Activated T-cell treated with anti-CD3 and anti-CD28 coated beads, Interleukin-2, amount 50 U/mL, for 48 hours (primary cell): ENCODE measurements at regions not wholly inside any gene's neighbourhood (a gene's known extent, or its start where the extent isn't known, plus 50 kb on each side); places are given as distances from the start of the nearest gene placed in this dataset.

Experiments used
- DNase-seq, 2 experiments: peaks; one replicate each; pipeline ENCODE4 v3.0.0-alpha.2; 2020

DNA sequence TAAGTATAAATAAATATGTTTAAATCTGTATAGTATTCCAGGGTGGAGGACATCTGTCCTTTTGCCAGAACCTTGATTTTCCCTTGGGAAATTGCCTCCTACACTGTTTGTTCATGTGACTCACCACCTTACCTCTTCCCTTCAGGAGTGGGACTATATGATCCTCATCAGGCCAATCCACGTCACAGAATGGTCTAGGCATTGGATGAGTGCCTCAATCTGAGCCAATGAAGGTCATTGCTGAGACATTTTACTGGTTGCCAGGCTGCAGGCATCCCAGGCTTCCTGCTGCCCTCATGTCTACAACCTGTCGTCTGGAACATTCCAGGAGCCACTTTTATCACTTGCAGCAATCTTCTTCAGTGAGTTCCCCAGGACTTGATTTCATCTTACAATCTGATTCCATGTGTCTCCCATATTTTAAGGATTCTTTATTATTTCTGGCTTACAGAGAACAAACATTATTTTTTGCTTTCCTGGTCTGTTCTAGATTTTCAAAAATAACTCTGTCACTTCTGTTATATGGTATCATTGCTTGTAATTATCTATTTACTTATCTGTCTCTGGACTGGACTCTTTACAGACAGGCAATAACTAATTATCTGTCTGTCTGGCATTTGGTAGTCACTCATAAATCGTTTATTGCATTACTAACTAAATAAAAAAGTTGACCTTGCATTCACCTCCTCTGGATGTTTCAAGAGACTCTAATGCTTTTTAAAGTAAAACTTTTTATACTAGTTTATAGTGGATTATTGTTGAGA is 107.3 kb upstream of the APC start:
- DNase-seq: no peak

DNA sequence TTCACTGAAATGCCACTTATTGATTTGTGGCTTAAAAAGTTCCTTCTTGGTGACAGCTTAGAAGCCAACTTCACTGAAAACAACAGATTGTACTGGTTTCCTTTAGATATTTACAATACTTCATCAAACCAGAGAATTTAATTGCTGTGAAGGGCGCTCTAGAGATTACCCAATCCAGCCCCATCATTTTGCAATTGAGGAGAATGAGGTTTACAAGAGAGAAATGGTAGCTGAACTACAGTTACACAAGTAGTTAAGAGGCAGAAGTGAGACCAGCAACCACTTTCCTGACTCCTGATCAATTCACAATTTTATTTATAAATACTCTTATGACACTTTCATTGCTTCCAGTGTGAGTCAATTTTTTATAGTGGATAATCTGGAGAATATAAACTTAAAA is 103.5 kb upstream of the APC start:
- DNase-seq: no peak

DNA sequence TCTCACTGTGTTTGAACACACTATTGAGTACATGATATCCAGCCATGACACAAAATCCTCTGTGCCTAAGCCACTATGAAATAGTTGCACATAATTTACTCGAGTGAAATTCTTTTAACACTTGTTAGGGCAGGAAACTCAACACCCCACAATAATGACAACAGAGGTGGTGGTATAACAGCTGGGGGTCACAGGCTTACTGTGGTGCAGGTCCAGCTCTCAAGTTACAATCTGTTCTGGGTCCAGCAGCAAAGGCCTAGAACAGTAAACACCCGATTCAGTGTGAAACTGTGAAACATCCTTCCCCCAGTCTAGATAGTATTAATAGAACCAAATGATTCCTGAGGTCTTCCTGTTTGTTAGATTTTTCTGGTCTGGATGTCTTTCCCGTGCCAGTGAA is 102.9 kb upstream of the APC start:
- DNase-seq: no peak

DNA sequence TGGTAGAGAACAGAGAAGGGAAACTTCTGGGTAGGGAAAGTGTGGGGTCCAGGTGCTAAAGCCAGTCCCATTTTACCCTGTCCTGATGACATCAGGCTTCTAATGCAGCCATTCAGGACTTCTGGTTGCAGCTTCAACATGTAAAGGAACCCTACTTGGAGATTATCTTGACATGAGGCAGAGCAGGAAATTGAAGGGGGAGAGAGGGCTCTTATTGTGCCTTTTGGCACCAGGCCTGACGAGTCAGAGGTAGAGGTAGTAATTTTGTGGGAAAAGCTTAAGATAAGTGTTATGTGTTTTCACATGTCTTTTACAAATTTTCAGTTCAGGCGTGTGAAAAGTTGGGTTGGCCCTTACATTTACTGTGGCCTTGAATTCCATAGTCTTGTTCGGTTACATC is 102.4 kb upstream of the APC start:
- no peak for DNase-seq

DNA sequence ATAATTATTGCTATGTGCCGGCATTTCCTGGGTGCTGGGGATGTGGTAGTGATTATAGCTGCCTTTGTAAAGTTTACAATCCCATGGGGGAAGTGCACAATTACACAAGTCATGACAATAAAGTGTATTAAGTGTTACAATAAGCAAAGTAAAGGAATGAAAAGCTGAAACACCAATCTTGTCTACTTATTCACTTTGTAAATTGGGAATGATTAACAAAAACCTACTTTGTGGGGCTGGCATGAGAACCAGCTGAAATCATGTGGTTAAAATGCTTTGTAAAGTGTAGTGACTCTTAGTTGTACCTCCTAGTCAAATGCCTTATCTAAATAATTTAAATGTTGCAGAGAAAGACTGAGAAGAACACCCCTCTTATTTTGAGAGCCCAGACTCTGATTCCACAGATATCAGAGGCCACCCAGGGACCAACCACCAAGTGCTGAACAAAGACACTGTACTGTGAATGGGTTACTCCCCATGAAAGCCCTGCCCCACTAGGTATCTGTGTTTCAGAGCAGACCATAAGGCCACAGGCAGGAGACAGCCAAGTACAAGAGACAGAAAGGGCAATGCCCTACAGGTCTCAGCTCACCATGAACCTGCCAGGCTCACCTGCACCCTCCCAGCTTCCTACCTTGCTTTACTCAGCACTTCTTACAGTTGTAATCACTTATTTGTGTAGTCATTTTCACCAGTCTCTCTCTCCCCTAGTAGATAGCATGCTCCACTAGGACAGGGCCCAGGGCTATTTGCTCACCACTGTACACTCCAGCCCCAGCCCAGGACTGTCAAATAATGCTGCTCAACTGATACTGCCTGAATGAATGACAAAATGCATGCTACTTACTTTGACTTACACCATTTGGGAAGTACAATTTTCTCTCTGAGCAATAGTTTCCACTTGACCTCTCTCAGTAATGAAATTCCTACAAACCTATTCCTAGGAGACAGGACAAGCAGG is 101.6 kb upstream of the APC start:
- DNase-seq: no peak

DNA sequence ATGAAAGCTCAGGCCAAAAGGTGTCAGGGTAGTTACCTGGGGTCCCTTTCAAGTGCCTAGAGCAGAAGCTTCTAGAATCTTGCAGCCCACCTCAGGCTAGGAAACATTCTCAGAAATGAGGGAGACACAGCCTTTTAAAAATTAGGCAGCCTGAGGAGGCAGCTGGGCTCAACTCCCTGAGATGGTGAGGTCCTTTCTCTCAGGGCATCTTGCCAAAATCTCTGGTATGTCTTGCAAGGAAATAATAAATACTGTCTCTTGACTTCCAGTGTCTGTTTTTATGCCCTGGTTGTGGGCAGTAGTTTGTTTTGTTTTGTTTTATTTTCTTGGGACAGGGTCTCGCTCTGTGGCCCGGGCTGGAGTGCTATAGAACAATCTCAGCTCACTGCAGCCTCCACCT is 100.9 kb upstream of the APC start:
- no peak for DNase-seq

DNA sequence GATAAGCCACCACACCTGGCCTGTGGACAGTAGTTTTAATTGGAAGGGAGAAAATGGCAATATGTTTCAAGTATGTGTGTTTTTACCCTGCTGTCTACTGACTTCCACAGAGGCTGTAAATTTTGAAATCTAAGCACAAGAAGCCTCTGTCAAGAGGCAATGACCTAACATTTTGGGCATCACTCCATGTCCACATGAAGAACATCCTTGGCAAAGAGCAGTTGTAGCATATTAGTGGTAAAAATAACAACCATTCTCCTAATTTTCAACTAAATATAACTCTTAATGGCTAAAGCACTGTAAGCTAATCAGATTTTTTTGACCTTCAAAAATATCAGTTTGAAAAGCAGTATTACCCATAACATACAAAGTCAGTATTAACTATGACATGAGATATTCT is 100.3 kb upstream of the APC start:
- DNase-seq: no peak

DNA sequence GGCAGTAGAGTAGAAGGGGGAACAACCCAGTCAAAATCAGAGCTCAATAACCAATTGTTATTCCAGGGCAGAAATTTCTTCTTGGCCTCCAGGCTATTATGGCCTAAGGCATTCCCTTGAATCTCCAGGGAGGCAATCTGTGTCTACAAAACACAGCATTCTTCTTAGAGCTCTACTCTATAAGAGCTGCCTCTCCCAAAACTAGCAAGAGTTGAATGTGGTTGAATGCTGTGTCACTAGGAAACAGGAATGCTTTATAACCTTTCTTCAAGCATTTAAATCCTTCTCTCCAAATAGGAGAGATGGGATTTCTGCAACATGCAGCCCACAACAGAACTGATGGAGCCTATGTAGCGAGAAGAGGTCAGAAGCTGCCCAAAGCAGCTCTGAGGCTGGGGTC is 97.1 kb upstream of the APC start:
- no peak for DNase-seq

DNA sequence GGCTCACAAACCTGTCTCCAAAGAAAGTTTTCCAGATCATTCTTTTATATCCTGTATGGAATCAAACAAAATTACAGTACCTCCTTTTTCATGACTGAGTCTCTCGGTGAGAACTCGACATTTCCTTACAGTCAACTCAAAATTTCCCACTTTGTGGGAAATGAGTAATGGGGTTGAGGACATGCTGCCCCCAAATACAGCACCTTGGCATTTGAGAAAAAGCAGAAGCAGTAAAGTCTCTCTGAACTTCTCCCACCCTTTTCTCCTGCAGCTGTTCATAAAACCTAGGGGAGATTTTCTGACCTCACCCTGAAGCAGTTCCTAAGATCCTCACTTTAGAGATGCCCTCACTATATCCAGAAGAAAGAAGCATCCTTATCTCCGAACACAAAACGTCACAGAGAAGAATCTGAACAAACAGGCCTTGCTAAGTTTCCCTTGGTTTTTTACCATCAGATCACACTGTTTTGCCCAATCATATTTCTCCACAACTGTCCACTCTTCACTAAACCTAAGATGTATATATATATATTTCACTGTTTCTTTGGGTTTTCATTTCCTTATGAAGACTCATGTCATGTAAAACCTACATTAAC is 96.1 kb upstream of the APC start:
- DNase-seq: no peak

DNA sequence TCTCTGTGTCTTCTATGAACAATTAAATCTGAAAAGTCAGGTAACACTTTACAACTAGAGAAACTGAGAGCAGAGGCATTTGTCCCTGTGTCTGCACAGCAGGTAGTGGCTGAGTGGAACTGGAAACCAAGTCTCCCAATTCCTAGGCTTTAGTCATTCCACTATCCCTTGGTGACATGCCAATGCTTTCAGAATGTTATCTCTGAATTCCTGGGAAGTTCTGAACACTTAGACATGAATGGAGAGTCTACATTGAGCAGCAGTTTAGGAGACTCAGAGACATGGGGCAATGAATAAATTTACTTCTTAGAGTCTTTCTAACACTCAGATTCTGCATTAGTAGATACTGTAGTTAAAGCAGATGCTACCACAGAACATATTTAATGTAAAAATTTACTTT is 94.8 kb upstream of the APC start:
- no peak for DNase-seq

DNA sequence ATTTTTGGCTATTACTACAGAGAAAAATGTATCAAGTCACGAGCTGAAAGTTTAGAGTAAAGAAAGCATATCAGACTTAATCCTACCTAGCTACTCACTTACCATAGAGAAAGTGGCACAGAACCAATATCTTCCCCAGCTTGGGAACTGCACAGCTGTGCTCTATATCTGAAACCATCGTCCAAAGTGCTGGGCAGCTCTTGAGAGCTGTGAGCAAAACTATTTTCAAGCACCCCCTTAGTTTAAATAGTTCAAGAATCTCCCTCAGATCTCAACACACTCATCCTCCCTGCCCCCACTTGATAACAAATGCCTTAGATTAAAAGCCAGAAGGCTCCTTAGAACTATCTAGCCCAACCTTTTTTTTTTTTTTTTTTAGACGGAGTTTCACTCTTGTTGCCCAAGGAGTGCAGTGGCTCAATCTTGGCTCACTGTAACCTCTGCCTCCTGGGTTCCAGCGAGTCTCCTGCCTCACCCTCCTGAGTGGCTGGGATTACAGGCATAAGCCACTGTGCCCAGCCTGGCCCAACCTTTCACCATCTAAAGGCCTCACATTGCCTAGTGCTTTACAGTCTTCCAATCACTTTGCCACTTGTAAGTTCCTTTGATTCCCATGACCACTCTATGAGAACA is 94.2 kb upstream of the APC start:
- DNase-seq: no peak

DNA sequence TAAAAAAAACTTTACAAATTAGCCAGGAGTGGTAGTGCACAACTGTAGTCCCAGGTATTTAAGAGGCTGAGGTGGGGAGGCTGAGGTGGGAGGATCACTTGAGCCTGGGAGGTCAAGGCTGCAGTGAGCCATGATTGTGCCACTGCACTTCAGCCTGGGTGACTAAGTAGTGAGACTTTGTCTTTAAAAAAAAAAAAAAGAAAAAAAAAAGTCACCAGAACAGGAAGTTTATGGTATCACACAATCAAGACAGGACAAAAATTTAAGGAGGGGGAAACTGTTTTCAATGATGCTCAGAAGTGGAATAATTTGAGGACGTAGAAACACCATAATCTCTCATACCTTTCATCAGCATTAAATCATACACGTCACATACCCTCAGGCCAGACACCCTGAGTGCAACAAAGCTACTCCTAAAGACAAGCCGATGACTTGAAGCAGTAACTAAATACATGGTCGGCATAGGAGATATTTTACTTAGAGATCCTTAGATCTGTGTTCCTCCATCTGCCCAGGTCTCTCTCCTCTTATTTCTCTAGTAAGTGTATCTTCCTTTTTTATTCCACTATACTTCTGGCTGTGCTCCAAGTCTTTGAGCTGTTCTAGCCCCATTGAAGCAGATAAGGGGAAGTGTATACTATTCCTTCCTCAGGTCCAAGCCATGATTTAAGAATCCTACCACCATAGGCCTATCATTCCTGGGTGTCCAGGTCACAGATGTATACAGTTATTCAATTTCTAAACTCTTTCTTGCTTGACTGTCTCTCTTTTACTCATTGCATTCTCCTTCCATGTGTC is 91.3 kb upstream of the APC start:
- DNase-seq: no peak

DNA sequence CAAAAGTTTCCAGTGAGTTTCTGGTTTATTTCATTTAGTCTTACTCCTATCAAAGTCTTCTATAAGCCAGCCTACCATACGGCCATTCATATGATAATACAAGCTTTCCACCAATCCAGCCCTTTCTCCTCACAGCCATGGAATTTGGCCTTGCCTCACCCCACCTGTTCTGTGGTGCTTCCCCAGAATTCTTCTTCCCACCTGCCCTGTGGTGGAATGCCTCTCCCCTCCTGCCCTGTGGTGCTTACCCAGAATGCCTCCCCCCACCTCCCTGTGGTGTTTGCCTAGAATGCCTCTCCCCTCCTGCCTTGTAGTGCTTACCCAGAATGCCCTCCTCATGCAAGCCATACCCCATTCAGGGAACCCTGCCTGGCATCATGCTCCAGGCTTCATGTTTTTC is 90.3 kb upstream of the APC start:
- DNase-seq: no peak

DNA sequence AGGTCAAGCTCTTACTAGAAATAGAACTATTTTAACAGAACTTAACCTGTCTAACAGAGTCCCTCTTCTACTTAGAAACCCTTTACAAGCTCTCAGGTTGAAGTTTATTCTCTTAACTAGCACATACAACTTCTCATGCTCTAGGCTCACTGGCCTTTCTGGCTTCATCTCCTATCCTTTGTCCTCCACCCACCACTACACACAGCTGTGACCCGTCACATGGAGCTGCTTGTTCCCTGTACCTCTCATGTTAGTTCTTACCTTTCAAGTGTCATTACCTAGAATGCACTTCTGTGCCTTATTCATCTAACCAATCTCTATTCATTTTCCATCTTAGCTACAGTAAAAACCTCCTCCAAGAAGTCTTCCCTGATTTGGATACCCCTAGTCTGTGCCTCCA is 89.4 kb upstream of the APC start:
- DNase-seq: no peak

DNA sequence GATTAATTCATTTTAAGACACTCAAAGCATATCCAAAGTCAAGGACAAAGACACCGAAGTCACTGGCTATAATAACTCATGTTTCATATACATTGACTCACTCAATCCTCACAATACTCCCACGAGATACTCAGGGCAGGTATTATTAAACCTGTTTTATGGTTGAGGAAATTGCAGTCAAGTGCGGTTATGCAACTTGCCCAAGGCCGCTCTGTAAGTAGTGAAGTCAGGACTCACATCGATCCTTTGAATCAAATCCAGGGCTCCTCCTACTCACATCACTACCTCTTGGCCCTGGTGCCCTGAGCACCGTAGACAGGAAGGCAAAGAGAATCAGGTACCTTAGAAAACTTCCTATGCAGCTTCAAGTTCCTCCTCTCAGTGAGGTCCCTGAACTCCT is 87.8 kb upstream of the APC start:
- DNase-seq: no peak

DNA sequence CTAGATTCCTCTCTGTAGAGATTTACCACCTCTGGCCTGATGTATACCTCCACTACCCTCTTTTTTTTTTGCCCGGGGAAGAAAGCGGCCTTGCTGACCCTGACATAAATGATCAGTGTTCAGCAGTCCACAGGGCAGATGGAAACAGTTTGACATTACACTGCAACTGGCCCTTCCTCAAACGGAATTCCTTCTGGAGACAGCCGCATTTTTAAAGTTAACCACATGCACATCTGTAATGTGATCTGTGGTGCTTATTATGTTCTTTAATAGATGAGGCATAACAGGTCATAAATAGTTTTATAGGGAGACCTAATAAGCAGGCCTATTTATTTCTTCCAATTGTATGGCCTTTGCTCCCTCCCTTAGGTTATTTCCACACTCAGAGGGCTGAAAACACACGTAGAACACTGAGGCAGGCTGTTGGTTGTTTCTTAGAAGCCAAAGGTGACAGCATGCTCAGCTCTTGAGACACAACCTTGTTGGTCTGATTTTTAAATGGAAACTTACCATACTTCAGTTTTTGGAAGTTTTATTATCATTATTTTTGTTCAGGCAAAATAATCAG is 84.0 kb upstream of the APC start:
- no peak for DNase-seq

DNA sequence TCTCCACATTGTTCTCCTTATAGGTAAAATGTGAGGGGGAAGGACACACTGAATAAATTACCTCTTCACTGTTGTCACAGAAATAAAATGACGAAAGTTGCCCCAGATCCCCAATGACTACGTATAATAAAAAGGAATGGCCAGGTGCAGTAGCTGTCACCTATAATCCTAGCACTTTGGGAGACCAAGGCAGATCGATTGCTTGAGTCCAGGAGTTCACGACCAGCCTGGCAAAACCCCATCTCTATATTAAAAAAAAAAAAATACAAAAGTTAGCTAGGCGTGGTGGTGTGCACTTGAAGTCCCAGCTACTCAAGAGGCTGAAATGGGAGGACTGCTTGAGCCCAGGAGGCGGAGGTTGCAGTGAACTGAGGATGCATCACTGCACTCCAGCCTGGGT is 82.2 kb upstream of the APC start:
- DNase-seq: no peak

DNA sequence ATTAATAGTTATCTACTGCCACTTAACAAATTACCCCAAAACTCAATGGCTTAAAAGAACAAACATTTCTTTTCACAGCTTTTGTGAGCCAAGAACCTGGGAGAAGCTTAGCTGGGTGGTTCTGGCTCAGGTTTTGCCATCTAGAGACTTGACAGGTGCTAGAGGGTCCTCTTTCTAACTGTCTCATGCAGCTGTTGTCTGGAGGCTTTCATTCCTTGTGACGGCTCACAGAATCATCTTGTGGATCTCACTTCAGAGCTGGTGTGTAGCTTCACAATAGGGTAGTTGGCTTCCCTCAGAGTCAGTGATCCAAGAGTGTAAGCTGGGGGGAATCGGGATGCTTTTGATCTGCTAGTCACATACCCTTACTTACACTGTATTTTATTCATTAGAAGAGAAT is 81.2 kb upstream of the APC start:
- no peak for DNase-seq

DNA sequence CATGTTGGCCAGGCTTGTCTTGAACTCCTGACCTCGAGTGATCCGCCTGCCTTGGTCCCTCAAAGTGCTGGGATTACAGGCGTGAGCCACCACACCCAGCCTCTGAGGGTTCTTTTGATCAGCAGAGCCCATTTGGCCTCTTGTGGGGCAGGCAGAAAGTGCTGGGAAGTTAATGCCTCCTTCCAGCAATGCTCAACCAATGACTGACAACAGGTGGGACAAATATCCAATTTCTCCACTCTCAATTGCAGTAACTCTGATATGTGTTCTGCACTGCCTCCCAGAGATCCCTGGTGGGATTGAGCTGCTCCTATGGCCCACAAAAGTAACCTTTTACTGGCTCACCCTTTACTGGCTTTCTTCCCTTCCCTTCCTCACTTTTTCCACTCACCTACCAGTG is 79.9 kb upstream of the APC start:
- no peak for DNase-seq

DNA sequence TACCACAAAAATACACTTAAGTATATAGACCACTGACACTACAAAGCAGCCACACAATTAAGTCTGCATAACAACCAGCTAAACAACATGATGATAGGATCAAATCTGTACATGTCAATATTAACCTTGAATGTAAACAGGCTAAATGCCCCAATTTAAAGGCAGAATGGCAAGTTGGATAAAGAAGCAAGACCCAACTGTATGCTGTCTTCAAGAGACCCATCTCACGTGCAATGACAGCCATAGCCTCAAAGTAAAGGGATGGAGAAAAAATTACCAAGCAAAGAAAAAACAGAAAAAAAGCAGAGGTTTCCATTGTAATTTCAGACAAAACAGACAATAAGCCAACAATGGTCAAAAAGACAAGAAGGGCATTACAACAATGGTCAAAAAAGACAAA is 77.3 kb upstream of the APC start:
- no peak for DNase-seq

DNA sequence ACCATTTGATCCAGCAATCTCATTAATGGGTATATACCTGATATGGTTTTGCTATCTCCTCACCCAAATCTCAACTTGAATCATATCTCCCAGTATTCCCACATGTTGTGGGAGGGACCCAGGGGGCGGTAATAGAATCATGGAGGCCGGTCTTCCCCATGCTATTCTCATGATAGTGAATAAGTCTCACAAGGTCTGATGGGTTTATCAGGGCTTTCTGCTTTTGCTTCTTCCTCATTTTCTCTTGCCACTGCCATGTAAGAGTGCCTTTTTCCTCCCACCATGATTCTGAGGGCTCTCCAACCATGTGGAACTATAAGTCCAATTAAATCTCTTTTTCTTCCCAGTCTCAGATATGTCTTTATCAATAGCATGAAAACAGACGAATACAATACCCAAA is 74.5 kb upstream of the APC start:
- no peak for DNase-seq

DNA sequence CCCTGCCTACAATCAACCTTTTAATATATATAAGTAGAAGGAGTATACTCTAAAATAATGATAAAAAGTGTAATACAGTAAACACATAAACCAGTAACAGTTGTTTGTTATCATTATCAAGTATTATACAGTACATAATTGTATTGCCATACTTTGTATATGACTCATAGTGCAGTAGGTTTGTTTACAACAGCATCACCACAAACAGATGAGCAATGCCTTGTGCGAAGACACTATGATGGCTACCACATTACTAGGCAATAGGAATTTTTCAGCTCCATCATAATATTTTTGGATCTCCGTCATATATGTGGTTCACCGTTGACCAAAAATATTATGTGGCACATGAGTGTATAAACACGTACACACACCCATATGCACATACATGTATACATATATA is 69.7 kb upstream of the APC start:
- no peak for DNase-seq
